ENCODE measurements at regions not wholly inside any gene's neighbourhood (a gene's known extent, or its start where the extent isn't known, plus 50 kb on each side); places are given as distances from the start of the nearest gene placed in this dataset.

DNA sequence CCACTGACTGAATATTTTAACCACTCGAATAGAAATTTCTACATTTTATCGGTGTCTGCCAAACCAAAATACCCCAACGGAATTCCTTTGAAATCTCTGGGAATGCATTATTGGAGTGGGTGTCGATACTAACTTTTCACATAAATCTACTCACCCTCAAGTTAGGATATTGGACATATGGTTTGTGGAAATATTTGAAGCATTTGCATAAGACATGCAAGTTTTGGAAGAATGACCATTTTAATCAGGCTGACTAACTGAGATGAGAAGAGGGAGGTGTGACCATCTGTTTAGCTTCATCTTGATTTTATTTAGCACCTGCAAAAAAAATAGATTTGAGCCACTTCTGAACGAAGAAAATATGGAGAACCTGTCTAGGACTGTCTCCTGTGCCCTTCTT lies 61.2 kb downstream of the KLF6 start:
- DNase-seq (ENCODE audit: low spot score), result no peak

DNA sequence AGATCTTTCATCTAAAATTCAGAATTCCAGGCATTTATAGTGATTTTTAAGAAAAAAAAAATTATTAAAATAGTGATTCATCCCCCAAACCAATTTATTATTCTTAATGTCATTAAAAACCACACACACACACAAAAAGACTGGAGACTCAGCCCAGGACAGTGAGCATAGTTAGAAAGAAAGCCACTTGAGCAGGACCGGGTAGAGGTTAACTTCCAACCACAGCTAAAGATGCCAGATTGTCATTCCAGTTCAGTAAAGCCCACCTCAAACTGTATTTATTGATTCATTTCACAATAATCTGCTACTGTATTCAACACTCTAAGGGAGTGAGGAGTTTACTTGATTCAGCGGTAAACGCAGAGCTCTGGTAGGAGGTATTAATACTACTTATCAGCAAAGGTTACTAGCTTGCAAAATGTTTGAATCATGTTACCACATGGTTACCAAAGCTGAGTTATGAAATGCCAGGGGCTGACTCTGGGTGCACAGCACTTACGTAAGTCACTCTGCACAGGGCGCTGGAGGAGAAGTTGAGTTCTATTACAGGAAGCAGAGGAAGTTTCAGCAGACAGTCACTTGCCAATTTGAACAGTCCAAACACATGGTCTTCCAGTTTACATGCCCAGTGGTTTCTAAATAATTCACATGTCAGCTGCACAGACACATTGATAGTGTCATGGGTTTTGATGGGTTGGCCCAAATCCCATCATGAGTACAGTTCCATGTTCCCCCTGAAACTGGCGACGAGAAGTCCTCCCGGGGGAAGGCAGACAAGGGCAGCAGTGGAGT lies 64.6 kb downstream of the KLF6 start:
- peak; percentile 36 for DNase-seq (ENCODE audit: low spot score)

DNA sequence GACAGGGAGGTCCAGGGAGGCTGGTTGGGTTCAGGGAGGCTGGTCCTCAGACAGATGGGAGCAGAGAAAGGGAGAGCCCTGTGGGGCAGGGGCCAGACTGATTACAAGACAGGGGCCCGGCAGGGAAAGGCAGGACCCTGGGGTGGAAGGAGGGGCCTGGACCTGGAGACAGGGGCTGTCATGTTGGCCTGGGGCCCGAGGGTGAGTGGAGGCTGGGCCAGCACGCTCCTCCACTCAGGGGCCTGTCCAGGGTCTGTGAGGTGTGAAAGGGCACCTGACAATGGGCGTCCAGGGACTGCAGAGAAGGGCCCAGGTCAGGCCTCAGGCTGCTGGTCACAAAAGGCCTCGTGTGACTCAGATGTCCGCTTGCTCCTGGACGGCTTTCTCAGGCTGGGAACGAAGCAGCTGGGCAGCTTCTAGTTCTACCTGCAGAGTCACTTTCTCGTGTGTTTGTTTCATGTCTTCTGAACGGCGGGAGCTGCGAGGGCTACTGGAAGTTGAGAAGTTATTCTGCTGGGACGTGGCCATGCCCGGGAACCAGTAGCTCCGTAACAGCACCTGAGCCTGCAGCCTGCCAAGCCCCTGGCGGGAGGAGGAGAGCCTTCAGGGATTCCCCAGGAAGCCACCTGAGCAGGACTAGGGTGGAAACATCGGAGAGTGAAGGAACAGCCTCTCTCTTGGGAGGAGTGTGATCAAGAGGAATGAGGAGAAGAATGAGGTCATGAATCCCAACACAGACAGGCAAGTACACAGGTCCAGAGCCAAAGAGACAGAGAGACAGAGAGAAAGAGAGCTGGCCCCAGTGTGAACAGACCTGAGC lies 65.8 kb downstream of the KLF6 start:
- DNase-seq (ENCODE audit: low spot score), result no peak

GRCh38 chr10:3716093-3716492 lies 68.9 kb downstream of the KLF6 start:
- DNase-seq (ENCODE audit: low spot score), result no peak

GRCh38 chr10:3714967-3715366 lies 70.0 kb downstream of the KLF6 start:
- no peak for DNase-seq (ENCODE audit: low spot score)

GRCh38 chr10:3714531-3714930 lies 70.5 kb downstream of the KLF6 start:
- no peak for DNase-seq (ENCODE audit: low spot score)

GRCh38 chr10:3712707-3713106 lies 72.3 kb downstream of the KLF6 start:
- DNase-seq (ENCODE audit: low spot score), result no peak

- DNase-seq (ENCODE audit: low spot score), result no peak
These were observed 73.1 kb downstream of the KLF6 start for GRCh38 chr10:3711918-3712317.

DNA sequence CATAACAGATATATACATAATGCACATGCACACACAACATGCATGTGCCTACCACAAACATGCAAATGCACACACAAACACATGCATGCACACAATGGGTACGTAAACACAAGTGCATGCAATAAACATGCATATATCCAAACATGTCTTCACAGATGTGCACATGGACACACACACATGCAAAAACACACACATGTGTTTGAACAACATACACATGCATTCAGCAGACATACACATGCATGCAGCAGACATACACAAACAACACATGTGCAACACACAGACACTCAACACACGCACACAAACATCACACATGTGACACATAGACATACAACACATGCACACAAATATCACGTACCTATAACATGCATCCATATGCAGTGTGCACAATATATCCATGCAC lies 74.2 kb downstream of the KLF6 start:
- DNase-seq (ENCODE audit: low spot score), result no peak

- DNase-seq (ENCODE audit: low spot score), result no peak
These were observed 75.5 kb downstream of the KLF6 start for GRCh38 chr10:3709456-3710060.

- DNase-seq (ENCODE audit: low spot score), result no peak
These were observed 76.2 kb downstream of the KLF6 start for GRCh38 chr10:3708852-3709251.

DNA sequence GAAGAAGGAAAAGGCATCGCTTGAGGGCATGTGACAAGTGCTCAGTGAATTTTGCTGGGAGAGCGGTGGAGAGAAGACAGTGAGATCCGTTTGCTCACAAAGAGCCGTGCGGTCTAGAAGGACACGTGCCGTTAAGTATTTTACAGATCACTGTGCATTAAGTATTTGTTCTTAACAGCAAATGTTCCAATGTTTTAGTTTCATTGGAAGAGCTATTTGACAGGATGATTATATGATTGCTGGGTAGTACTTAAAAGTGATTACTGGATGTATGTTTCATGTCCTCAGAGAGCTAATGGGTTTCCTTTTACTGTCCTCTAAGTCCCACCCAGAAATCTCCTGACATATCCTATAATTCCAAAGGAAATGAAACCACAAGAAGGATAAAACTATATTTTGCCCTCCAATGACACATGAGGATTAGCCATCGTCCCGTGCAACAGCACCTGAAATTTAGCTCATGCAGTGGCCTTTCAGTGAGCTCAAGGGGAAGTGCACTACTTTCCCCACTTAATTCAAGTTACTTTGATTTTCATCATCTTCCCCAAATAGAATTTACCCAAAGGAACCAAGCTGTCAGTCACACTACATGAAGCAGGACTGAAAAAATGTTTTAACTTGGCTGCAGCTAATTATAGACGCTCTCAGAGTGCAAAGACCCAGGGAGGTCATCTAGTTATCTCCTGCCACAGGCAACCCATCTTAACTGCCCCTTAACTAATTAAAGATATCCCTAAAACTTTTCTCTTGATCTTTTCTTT lies 80.3 kb downstream of the KLF6 start:
- no peak for DNase-seq (ENCODE audit: low spot score)

DNA sequence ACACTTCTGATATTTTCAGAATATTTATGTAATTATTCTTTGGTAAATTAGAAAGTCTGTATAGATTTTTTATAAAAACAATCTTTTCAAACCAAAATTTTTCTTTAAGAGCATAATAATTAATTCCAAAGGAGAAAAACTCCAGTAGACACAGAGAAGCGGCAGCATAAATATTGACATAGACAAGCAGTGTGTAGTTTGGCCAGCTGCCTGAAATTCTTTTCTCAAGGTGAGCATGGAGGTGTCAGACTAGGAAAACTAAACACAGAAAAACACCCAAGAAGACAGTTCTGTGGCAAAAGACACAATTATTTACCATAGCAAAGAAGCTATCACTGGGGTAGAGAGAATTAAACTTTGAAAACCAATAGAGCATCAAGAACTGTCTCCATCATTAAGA lies 82.4 kb downstream of the KLF6 start:
- DNase-seq (ENCODE audit: low spot score), result no peak

DNA sequence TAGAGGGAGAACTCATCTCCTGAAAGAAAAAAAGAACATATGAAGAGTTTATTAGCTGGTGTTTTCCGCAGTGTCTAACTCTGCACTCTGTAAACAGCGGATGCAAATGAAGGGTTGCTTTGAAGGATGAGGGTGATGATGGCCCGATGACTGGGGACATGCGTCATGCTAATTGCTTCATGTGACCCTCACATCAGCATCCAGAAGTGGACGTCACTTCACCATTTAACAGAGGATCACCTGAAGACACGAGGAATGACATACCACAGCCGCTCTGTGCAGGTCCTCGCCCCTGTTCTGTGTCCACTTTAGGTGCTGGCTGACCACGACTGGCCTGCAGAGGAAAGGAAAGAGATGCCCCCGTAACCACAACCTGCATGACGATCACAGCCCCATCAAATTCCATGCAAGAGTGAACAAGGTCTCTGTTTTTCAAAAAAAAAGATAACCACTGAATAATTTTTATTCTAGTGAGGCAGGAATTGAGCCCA lies 82.9 kb downstream of the KLF6 start:
- DNase-seq (ENCODE audit: low spot score), result no peak

- no peak for DNase-seq (ENCODE audit: low spot score)
These were observed 83.5 kb downstream of the KLF6 start for GRCh38 chr10:3701491-3701890.

- no peak for DNase-seq (ENCODE audit: low spot score)
These were observed 84.4 kb downstream of the KLF6 start for GRCh38 chr10:3700531-3701076.

DNA sequence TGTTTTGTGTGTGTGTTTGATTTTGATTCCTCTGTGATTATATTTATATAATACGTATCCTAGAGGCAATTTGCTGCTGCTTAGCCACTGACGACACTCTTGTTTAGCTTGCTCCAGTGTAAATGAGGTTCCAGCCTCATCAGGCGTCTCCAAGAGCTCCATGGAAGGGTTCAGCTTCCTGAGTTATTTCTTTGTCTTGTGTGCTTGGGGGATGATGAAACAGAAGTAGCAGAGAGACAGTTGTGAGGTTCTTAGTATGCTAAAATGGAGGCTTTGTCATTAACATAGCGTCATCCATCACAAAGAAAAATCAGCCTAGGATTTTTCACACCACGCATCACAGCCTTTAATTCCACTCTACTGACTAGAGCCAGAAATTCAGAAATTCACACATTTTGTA lies 85.1 kb downstream of the KLF6 start:
- DNase-seq (ENCODE audit: low spot score), result no peak

DNA sequence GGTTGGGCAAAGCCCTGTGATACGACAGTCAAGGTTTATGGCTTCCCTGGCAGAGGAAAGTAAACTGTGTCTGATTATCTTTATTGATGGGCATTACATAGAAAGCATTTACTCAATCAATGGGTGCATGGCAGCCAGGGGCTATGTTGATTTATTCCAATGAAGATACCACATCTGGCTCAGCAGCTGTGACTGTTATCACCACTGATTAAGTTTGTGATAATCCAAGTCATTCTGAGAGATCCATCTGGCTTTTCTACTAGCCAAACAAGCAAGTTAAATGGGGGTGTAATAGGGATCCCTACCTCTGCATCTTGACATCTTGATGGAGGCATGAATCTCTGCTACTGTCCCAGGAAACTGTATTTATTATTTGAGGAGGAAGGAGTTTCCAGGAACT lies 86.7 kb downstream of the KLF6 start:
- DNase-seq (ENCODE audit: low spot score), result no peak

DNA sequence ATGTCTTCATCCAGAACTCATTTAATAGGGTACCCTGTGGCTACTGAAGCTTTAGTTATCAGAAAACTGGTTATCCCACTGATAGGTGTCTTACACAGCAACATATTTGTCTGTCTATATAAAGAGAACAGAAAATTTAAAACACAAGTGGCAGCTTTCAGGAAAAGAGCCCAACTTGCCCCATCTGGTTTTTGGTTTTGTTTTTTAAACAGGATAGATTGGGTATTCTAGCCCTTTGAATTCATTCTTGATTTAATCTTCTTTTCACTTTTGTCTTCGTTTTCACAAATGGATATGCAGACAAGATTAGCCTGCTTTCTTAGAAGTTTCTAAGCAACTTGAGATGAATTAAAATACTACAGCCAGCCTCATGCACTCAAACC lies 91.3 kb downstream of the KLF6 start:
- DNase-seq (ENCODE audit: low spot score), result no peak

GRCh38 chr10:3693022-3693697 lies 91.8 kb downstream of the KLF6 start:
- no peak for DNase-seq (ENCODE audit: low spot score)

- no peak for DNase-seq (ENCODE audit: low spot score)
These were observed 92.5 kb downstream of the KLF6 start for GRCh38 chr10:3692387-3692999.

All from CD4-positive, alpha-beta T cell treated with Interleukin-2 at 100 ng/mL for 4 hours (primary cell).